Tibial artery (tissue), 4 donors: ENCODE measurements at regions not wholly inside any gene's neighbourhood (a gene's known extent, or its start where the extent isn't known, plus 50 kb on each side); places are given as distances from the start of the nearest gene placed in this dataset.
"Not testable (repeated sequence)": the region's sequence is repeated elsewhere in the genome, so short reads cannot be mapped to it uniquely, and the experiment has no call there.

Experiments
- DNase-seq, 2 donors: peaks; one replicate each; pipeline ENCODE4 v3.0.0-alpha.2; 2019
- H3K27ac ChIP-seq, 2 donors: fragments of 200-600 bp; sonication (generic) in 1 of 2; 1 replicate in 1 of 2; 2 replicates in 1 of 2; pipeline ENCODE4 v1.5.1; 2018 to 2019; ENCODE audit warnings: mild to moderate bottlenecking in 1 of 2
- H3K27me3 ChIP-seq, 2 donors: fragments of 200-600 bp; sonication (generic) in 1 of 2; one replicate each; pipeline versions ENCODE4 v1.5.1 to v1.6.0; 2016 to 2019
- H3K36me3 ChIP-seq, 3 donors: fragments of 200-600 bp; sonication (generic) in 2 of 3; one replicate each; pipeline ENCODE4 v1.5.1; 2016 to 2019; ENCODE audit warnings: mild to moderate bottlenecking in 2 of 3
- H3K4me1 ChIP-seq, 4 donors: fragments of 200-600 bp; sonication (generic) in 2 of 4; 1 replicate in 3 of 4; 2 replicates in 1 of 4; pipeline ENCODE4 v1.5.1; 2016 to 2019
- H3K4me3 ChIP-seq, 2 donors: fragments of 200-600 bp; sonication (generic) in 1 of 2; 1 replicate in 1 of 2; 2 replicates in 1 of 2; pipeline ENCODE4 v1.5.1; 2018 to 2019; ENCODE audit warnings: mild to moderate bottlenecking in 2 of 2
- H3K9me3 ChIP-seq, 3 donors: fragments of 200-600 bp; sonication (generic) in 1 of 3; one replicate each; pipeline ENCODE4 v1.5.1; 2016 to 2019
- CTCF ChIP-seq, 2 experiments: fragments of 200-600 bp in 1 of 2; fragments of 450-650 bp in 1 of 2; IDR thresholded peaks; one replicate each; pipeline ENCODE4 v1.5.1; 2017 to 2019; ENCODE audit warnings: antibody characterized with exemption in 2 of 2, mild to moderate bottlenecking in 1 of 2, moderate library complexity in 1 of 2
- intact Hi-C: fragments of 100-400 bp; cut with DNase I; formaldehyde crosslinking; loops from one replicate; pipeline ENCODE4 v1.15.0; 2023; ENCODE audit warnings: low total_unique reads

GRCh38 chr6:148001844-148002642, 340.6 kb upstream of the SASH1 start:
- intact Hi-C loops = no loop called here
- TF ChIP-seq CTCF (IDR thresholded peaks at IDR 0.05) = no peak
- Histone ChIP-seq H3K4me3 (no peak overlapping the region), H3K9me3 (no peaks in the 10 kb centered on the region), H3K36me3 (no peaks in the 10 kb centered on the region), H3K4me1 (no peaks in the 10 kb centered on the region), H3K27me3 (no peaks in the 10 kb centered on the region), H3K27ac (no peak overlapping the region)
- no peak for DNase-seq

GRCh38 chr6:148004651-148005050, 338.0 kb upstream of the SASH1 start:
- Histone ChIP-seq H3K4me3 (no peak overlapping the region), H3K4me1 (no peaks in the 10 kb centered on the region), H3K27ac (no peak overlapping the region), H3K36me3 (no peaks in the 10 kb centered on the region), H3K9me3 (no peaks in the 10 kb centered on the region), H3K27me3 (no peaks in the 10 kb centered on the region)
- intact Hi-C loops = no loop called here
- TF ChIP-seq CTCF (IDR thresholded peaks at IDR 0.05) = no peak
- DNase-seq = no peak

- no peak for TF ChIP-seq CTCF (IDR thresholded peaks at IDR 0.05)
- no peak overlapping the region for H3K4me3 ChIP-seq
- intact Hi-C loops = no loop called here
Measured at GRCh38 chr6:148005806-148006205, 336.8 kb upstream of the SASH1 start.

GRCh38 chr6:148010516-148010915, 332.1 kb upstream of the SASH1 start:
- intact Hi-C loops, H3K36me3 ChIP-seq, H3K9me3 ChIP-seq, H3K4me1 ChIP-seq, H3K27ac ChIP-seq, H3K4me3 ChIP-seq, DNase-seq, H3K27me3 ChIP-seq: not testable (repeated sequence)

More at GRCh38 chr6:148005806-148006205, 336.8 kb upstream of the SASH1 start:
- Histone ChIP-seq H3K27me3 (no peaks in the 10 kb centered on the region), H3K36me3 (no peaks in the 10 kb centered on the region), H3K4me1 (no peaks in the 10 kb centered on the region), H3K9me3 (peaks cover 0 to 4% (median 0%) of the 10 kb centered on the region in 3 donors), H3K27ac (no peak overlapping the region)
- DNase-seq = no peak

- H3K27ac ChIP-seq = no peak overlapping the region
- H3K4me3 ChIP-seq = no peak overlapping the region
- no peaks in the 10 kb centered on the region for H3K4me1 ChIP-seq
- no peaks in the 10 kb centered on the region for H3K9me3 ChIP-seq
- TF ChIP-seq CTCF (IDR thresholded peaks at IDR 0.05) = no peak
- intact Hi-C loops = no loop called here
- no peak for DNase-seq
- H3K27me3 ChIP-seq = no peaks in the 10 kb centered on the region
- no peaks in the 10 kb centered on the region for H3K36me3 ChIP-seq
Measured at GRCh38 chr6:148016013-148016412, 326.6 kb upstream of the SASH1 start.

GRCh38 chr6:148021165-148021564, 321.5 kb upstream of the SASH1 start:
- Histone ChIP-seq H3K9me3 (peaks cover 0 to 9% (median 0%) of the 10 kb centered on the region in 3 donors), H3K4me3 (no peak overlapping the region), H3K27ac (no peak overlapping the region), H3K27me3 (no peaks in the 10 kb centered on the region), H3K36me3 (no peaks in the 10 kb centered on the region), H3K4me1 (no peaks in the 10 kb centered on the region)
- no peak for TF ChIP-seq CTCF (IDR thresholded peaks at IDR 0.05)
- DNase-seq = no peak
- intact Hi-C loops = no loop called here
